HEK293 (cell line): ENCODE measurements at regions not wholly inside any gene's neighbourhood (a gene's known extent, or its start where the extent isn't known, plus 50 kb on each side); places are given as distances from the start of the nearest gene placed in this dataset.

Source experiments
- MZF1 ChIP-seq: fragments of 450-650 bp; formaldehyde crosslinking; IDR thresholded peaks from 2 replicates; pipeline ENCODE4 v1.5.1; 2017; ENCODE audit warnings: missing biosample characterization, missing genetic modification characterization, borderline replicate concordance
- TCF7L2 ChIP-seq: IDR thresholded peaks from 2 replicates; pipeline ENCODE4 v1.6.1; 2011; ENCODE audit warnings: low read depth, mild to moderate bottlenecking, inconsistent platforms, low read length, moderate library complexity, borderline replicate concordance
- ZNF341 ChIP-seq: fragments of 450-650 bp; formaldehyde crosslinking; IDR thresholded peaks from 2 replicates; pipeline ENCODE4; 2016; ENCODE audit warnings: low read depth, missing biosample characterization, missing genetic modification characterization
- ZNF785 ChIP-seq: fragments of 450-650 bp; formaldehyde crosslinking; IDR thresholded peaks from 2 replicates; pipeline ENCODE4 v1.5.1; 2016; ENCODE audit warnings: missing biosample characterization, missing genetic modification characterization
- TF ChIP-seq, protein P1 (sequence below): fragments of 450-650 bp; formaldehyde crosslinking; IDR thresholded peaks from 2 replicates; pipeline ENCODE4 v1.5.1; 2016; ENCODE audit warnings: missing biosample characterization, missing genetic modification characterization
- TF ChIP-seq, protein P2 (sequence below): fragments of 450-650 bp; formaldehyde crosslinking; IDR thresholded peaks from 2 replicates; pipeline ENCODE4 v1.5.1; 2017; ENCODE audit warnings: missing biosample characterization, missing genetic modification characterization

DNA sequence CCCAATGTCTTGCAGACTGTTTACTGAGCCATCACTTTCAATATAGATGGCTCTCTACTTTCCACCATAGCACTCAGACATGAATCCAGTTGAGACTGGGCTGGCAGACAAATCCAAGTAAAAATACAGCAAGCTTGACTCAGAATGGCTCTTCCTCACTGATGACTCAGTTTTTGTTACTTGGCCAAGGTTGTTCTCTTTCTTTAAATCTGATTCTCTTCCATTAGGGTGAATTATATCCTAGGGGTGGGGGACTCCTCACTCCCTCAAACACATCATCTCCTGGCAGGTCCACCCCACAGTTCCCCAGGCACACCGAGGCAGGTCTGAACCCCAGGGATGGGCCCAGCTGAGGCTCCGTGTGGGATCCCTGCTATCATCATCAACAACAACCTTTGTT, 157.9 kb downstream of the MEX3B start:
- TF ChIP-seq ZNF341 (tag by site-specific recombination) (no peak), ZNF785 (no peak), MZF1 (no peak), TCF7L2 (no peak)
- TF ChIP-seq, protein P1, sequence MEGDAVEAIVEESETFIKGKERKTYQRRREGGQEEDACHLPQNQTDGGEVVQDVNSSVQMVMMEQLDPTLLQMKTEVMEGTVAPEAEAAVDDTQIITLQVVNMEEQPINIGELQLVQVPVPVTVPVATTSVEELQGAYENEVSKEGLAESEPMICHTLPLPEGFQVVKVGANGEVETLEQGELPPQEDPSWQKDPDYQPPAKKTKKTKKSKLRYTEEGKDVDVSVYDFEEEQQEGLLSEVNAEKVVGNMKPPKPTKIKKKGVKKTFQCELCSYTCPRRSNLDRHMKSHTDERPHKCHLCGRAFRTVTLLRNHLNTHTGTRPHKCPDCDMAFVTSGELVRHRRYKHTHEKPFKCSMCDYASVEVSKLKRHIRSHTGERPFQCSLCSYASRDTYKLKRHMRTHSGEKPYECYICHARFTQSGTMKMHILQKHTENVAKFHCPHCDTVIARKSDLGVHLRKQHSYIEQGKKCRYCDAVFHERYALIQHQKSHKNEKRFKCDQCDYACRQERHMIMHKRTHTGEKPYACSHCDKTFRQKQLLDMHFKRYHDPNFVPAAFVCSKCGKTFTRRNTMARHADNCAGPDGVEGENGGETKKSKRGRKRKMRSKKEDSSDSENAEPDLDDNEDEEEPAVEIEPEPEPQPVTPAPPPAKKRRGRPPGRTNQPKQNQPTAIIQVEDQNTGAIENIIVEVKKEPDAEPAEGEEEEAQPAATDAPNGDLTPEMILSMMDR (tag by site-specific recombination) = no peak
- TF ChIP-seq, protein P2, sequence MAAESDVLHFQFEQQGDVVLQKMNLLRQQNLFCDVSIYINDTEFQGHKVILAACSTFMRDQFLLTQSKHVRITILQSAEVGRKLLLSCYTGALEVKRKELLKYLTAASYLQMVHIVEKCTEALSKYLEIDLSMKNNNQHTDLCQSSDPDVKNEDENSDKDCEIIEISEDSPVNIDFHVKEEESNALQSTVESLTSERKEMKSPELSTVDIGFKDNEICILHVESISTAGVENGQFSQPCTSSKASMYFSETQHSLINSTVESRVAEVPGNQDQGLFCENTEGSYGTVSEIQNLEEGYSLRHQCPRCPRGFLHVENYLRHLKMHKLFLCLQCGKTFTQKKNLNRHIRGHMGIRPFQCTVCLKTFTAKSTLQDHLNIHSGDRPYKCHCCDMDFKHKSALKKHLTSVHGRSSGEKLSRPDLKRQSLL (tag by site-specific recombination) = no peak
